ENCODE measurements at regions not wholly inside any gene's neighbourhood (a gene's known extent, or its start where the extent isn't known, plus 50 kb on each side); places are given as distances from the start of the nearest gene placed in this dataset.
"Not testable (repeated sequence)": the region's sequence is repeated elsewhere in the genome, so short reads cannot be mapped to it uniquely, and the experiment has no call there.

- Histone ChIP-seq H3K27ac (no peak overlapping the region), H3K9me3 (no peaks in the 10 kb centered on the region), H3K4me1 (no peaks in the 10 kb centered on the region), H3K4me3 (no peak overlapping the region), H3K27me3 (no peaks in the 10 kb centered on the region), H3K36me3 (no peaks in the 10 kb centered on the region)
- no peak for TF ChIP-seq CTCF (IDR thresholded peaks at IDR 0.05)
- DNase-seq (ENCODE audit: low spot score): peak; percentile 59
Observed at GRCh38 chr7:68977385-68978055, 620.8 kb upstream of the AUTS2 start.

- Histone ChIP-seq H3K4me1 (no peaks in the 10 kb centered on the region), H3K27ac (no peak overlapping the region), H3K27me3 (no peaks in the 10 kb centered on the region), H3K9me3 (no peaks in the 10 kb centered on the region), H3K36me3 (no peaks in the 10 kb centered on the region), H3K4me3 (no peak overlapping the region)
- DNase-seq (ENCODE audit: low spot score): no peak
- no peak for TF ChIP-seq CTCF (IDR thresholded peaks at IDR 0.05)
Observed at GRCh38 chr7:68978710-68979109, 619.6 kb upstream of the AUTS2 start.

- Histone ChIP-seq H3K4me1 (no peaks in the 10 kb centered on the region), H3K27ac (peak overlapping the region in 1 of 2 donors; percentile 29), H3K9me3 (no peaks in the 10 kb centered on the region), H3K4me3 (no peak overlapping the region), H3K27me3 (no peaks in the 10 kb centered on the region), H3K36me3 (no peaks in the 10 kb centered on the region)
- TF ChIP-seq CTCF (IDR thresholded peaks at IDR 0.05): no peak
- no peak for DNase-seq (ENCODE audit: low spot score)
Observed at GRCh38 chr7:68980011-68980410, 618.3 kb upstream of the AUTS2 start.

GRCh38 chr7:68980432-68980831, 617.8 kb upstream of the AUTS2 start:
- peak overlapping the region in 1 of 2 donors; percentile 29 for H3K27ac ChIP-seq
- peak; percentile 60 for DNase-seq (ENCODE audit: low spot score)
- H3K27me3 ChIP-seq, H3K4me1 ChIP-seq, H3K9me3 ChIP-seq, H3K4me3 ChIP-seq, H3K36me3 ChIP-seq: not testable (repeated sequence)

- Histone ChIP-seq H3K9me3 (peaks cover 0 to 7% of the 10 kb centered on the region in 2 donors), H3K4me3 (no peak overlapping the region), H3K4me1 (no peaks in the 10 kb centered on the region), H3K27me3 (no peaks in the 10 kb centered on the region), H3K36me3 (no peaks in the 10 kb centered on the region), H3K27ac (no peak overlapping the region)
- TF ChIP-seq CTCF (IDR thresholded peaks at IDR 0.05): no peak
- no peak for DNase-seq (ENCODE audit: low spot score)
Observed at GRCh38 chr7:68984306-68984705, 614.0 kb upstream of the AUTS2 start.

- no peak for DNase-seq (ENCODE audit: low spot score)
- H3K27ac ChIP-seq: no peak overlapping the region
- no peaks in the 10 kb centered on the region for H3K9me3 ChIP-seq
- no peaks in the 10 kb centered on the region for H3K36me3 ChIP-seq
- no peaks in the 10 kb centered on the region for H3K4me1 ChIP-seq
- no peaks in the 10 kb centered on the region for H3K27me3 ChIP-seq
- no peak overlapping the region for H3K4me3 ChIP-seq
- no peak for TF ChIP-seq CTCF (IDR thresholded peaks at IDR 0.05)
Observed at GRCh38 chr7:68994841-68995240, 603.4 kb upstream of the AUTS2 start.
